ENCODE measurements at regions not wholly inside any gene's neighbourhood (a gene's known extent, or its start where the extent isn't known, plus 50 kb on each side); places are given as distances from the start of the nearest gene placed in this dataset.

- 80% methylated on average over 14 of the region's 14 CpGs for WGBS (ENCODE audit: insufficient coverage)
- Histone ChIP-seq H3K36me3 (replicated peaks in 1 of 2; ENCODE audit: control extremely low read depth in 1 of 2, control insufficient read depth in 1 of 2, extremely low read depth in 1 of 2, insufficient read depth in 2 of 2, low read length in 1 of 2) (no peaks in the 10 kb centered on the region), H2AFZ (ENCODE audit: insufficient read depth, low read depth, low read length, poor library complexity, severe bottlenecking) (no peak overlapping the region), H3K9ac (ENCODE audit: low read length) (no peak overlapping the region), H3K4me3 (ENCODE audit: control extremely low read depth in 1 of 5, extremely low read depth in 1 of 5, insufficient read depth in 1 of 5, low read depth in 2 of 5, low read length in 4 of 5) (no peak overlapping the region), H3K9me3 (ENCODE audit: control extremely low read depth in 1 of 3, control insufficient read depth in 2 of 3, insufficient read depth in 1 of 3, low read length in 2 of 3) (peaks cover 0 to 3% (median 0%) of the 10 kb centered on the region in 3 donors), H4K20me1 (ENCODE audit: control insufficient read depth, insufficient read depth, low read length, poor library complexity, severe bottlenecking) (no peaks in the 10 kb centered on the region), H3K27ac (ENCODE audit: low read length in 2 of 2) (peak overlapping the region; percentile 87 to 92), H3K4me1 (ENCODE audit: control insufficient read depth in 2 of 2, insufficient read depth in 2 of 2, low read length in 2 of 2) (peaks cover 25 to 59% of the 10 kb centered on the region in 2 donors), H3K79me2 (ENCODE audit: control insufficient read depth, insufficient read depth, low read length) (no peaks in the 10 kb centered on the region), H3K4me2 (replicated peaks; ENCODE audit: low read depth, low read length, poor library complexity, severe bottlenecking) (peak overlapping the region; percentile 37), H3K27me3 (replicated peaks in 1 of 4; ENCODE audit: control extremely low read depth in 1 of 4, control insufficient read depth in 3 of 4, insufficient read depth in 4 of 4, low read length in 3 of 4) (no peaks in the 10 kb centered on the region)
- peaks cover 51% of the 10 kb centered on the region for H3K4me1 Mint-ChIP-seq
- DNase-seq: no peak
- no peaks in the 10 kb centered on the region for H3K9me3 Mint-ChIP-seq (ENCODE audit: insufficient read depth)
- intact Hi-C loops (cut with micrococcal nuclease): no loop called here
- POLR2A ChIA-PET: no interaction called here
- CTCF ChIA-PET: no interaction called here
- ATAC-seq (ENCODE audit: low read depth): no peak
- H3K4me3 Mint-ChIP-seq: peak overlapping the region; percentile 23
- H3K27ac Mint-ChIP-seq: peak overlapping the region; percentile 95
- no peaks in the 10 kb centered on the region for H3K27me3 Mint-ChIP-seq
- TF ChIP-seq EZH2 (IDR thresholded peaks at IDR 0.05; ENCODE audit: borderline replicate concordance, insufficient read depth, low read depth, low read length, poor library complexity, severe bottlenecking): no peak
- no peak for TF ChIP-seq CTCF (IDR thresholded peaks at IDR 0.05)
Measured at GRCh38 chr21:43354026-43354420, 72.9 kb downstream of the SIK1 start.

GRCh38 chr21:43353282-43354025 lies 73.5 kb downstream of the SIK1 start:
- ChIA-PET POLR2A (no interaction called here), CTCF (no interaction called here)
- H3K27me3 ChIP-seq (replicated peaks in 1 of 4; ENCODE audit: control extremely low read depth in 1 of 4, control insufficient read depth in 3 of 4, insufficient read depth in 4 of 4, low read length in 3 of 4): no peaks in the 10 kb centered on the region
- DNase-seq: peak; percentile 67
- H3K4me3 Mint-ChIP-seq: peak overlapping the region; percentile 69
- H3K4me1 ChIP-seq (ENCODE audit: control insufficient read depth in 2 of 2, insufficient read depth in 2 of 2, low read length in 2 of 2): peaks cover 25 to 53% of the 10 kb centered on the region in 2 donors
- ATAC-seq (ENCODE audit: low read depth): no peak
- H3K79me2 ChIP-seq (ENCODE audit: control insufficient read depth, insufficient read depth, low read length): no peaks in the 10 kb centered on the region
- TF ChIP-seq EZH2 (IDR thresholded peaks at IDR 0.05; ENCODE audit: borderline replicate concordance, insufficient read depth, low read depth, low read length, poor library complexity, severe bottlenecking): no peak
- TF ChIP-seq CTCF (IDR thresholded peaks at IDR 0.05): no peak
- H3K27ac Mint-ChIP-seq: peak overlapping the region; percentile 95
- intact Hi-C loops (cut with micrococcal nuclease): no loop called here
- peaks cover 48% of the 10 kb centered on the region for H3K4me1 Mint-ChIP-seq
- H3K27me3 Mint-ChIP-seq: no peaks in the 10 kb centered on the region
- peak overlapping the region in 1 of 5 experiments; percentile 18 for H3K4me3 ChIP-seq (ENCODE audit: control extremely low read depth in 1 of 5, extremely low read depth in 1 of 5, insufficient read depth in 1 of 5, low read depth in 2 of 5, low read length in 4 of 5)
- no peak overlapping the region for H2AFZ ChIP-seq (ENCODE audit: insufficient read depth, low read depth, low read length, poor library complexity, severe bottlenecking)
- H3K9ac ChIP-seq (ENCODE audit: low read length): peak overlapping the region; percentile 42
- H3K9me3 Mint-ChIP-seq (ENCODE audit: insufficient read depth): no peaks in the 10 kb centered on the region
- no peaks in the 10 kb centered on the region for H3K36me3 ChIP-seq (replicated peaks in 1 of 2; ENCODE audit: control extremely low read depth in 1 of 2, control insufficient read depth in 1 of 2, extremely low read depth in 1 of 2, insufficient read depth in 2 of 2, low read length in 1 of 2)
- no peaks in the 10 kb centered on the region for H4K20me1 ChIP-seq (ENCODE audit: control insufficient read depth, insufficient read depth, low read length, poor library complexity, severe bottlenecking)
- 87% methylated on average over 27 of the region's 28 CpGs for WGBS (ENCODE audit: insufficient coverage)
- peaks cover 0 to 3% (median 0%) of the 10 kb centered on the region in 3 donors for H3K9me3 ChIP-seq (ENCODE audit: control extremely low read depth in 1 of 3, control insufficient read depth in 2 of 3, insufficient read depth in 1 of 3, low read length in 2 of 3)
- peak overlapping the region; percentile 37 for H3K4me2 ChIP-seq (replicated peaks; ENCODE audit: low read depth, low read length, poor library complexity, severe bottlenecking)
- peak overlapping the region; percentile 87 to 92 for H3K27ac ChIP-seq (ENCODE audit: low read length in 2 of 2)

All from B cell (primary cell).